ENCODE measurements at regions not wholly inside any gene's neighbourhood (a gene's known extent, or its start where the extent isn't known, plus 50 kb on each side); places are given as distances from the start of the nearest gene placed in this dataset.

DNA sequence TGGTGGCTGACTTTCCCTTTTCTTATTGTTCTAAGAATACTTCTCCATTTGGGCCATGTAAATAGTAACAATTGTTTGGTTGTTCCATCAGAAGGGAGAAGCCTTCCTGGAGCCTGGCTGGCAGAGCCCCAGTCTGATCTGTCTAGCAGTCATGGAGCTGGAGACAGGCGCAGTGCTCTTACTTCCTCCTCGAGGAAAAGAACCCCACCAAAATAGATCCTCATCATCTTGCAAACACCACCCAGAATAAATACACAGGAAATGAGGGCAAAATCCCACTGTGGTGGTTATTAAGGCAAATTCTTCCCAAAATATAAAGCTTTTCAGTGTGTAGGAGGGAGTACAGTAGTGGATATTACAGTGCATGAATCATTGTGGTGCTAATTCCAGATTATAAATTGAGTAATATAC lies 195.1 kb upstream of the SGK1 start:
- no peak for TF ChIP-seq POLR2AphosphoS5 (IDR thresholded peaks at IDR 0.05)
- TF ChIP-seq, protein P1, sequence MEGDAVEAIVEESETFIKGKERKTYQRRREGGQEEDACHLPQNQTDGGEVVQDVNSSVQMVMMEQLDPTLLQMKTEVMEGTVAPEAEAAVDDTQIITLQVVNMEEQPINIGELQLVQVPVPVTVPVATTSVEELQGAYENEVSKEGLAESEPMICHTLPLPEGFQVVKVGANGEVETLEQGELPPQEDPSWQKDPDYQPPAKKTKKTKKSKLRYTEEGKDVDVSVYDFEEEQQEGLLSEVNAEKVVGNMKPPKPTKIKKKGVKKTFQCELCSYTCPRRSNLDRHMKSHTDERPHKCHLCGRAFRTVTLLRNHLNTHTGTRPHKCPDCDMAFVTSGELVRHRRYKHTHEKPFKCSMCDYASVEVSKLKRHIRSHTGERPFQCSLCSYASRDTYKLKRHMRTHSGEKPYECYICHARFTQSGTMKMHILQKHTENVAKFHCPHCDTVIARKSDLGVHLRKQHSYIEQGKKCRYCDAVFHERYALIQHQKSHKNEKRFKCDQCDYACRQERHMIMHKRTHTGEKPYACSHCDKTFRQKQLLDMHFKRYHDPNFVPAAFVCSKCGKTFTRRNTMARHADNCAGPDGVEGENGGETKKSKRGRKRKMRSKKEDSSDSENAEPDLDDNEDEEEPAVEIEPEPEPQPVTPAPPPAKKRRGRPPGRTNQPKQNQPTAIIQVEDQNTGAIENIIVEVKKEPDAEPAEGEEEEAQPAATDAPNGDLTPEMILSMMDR (IDR thresholded peaks at IDR 0.05): no peak
- no peak for TF ChIP-seq POLR2A (IDR thresholded peaks at IDR 0.05)
